ENCODE measurements at regions not wholly inside any gene's neighbourhood (a gene's known extent, or its start where the extent isn't known, plus 50 kb on each side); places are given as distances from the start of the nearest gene placed in this dataset.

DNA sequence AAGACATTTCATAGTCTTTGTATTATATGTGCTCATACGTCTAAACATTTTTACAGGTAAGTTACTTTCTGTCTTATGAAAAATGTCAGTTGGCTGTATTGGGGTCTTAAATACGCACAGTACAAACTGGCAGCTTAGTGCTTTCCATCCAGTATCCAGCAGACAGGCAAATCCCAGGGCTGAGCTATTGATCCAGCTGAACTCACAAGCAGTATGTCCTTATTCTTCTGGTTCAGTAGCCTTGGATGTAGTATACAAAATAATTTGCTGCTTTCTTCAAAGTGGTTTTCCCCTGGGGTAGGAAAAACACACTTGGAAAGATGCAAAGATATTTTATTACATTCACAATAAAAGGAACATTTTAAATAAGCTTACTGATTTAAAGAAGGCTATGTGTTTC is 617.2 kb downstream of the NR2F1-AS1 start:
- ATAC-seq (no peak), DNase-seq (ENCODE audit: low read depth, low spot score) (no peak)
- TF ChIP-seq CTCF (IDR thresholded peaks at IDR 0.05) = no peak
- Histone ChIP-seq H3K36me3 (ENCODE audit: control insufficient read depth, insufficient read depth, low read length) (no peaks in the 10 kb centered on the region), H3K27ac (ENCODE audit: low read length) (peak overlapping the region; percentile 1; the same call in 1 of the 2 replicates), H3K9me3 (ENCODE audit: control insufficient read depth, insufficient read depth, low read depth, low read length) (no peaks in the 10 kb centered on the region; the same call in 1 of the 2 replicates), H3K4me1 (ENCODE audit: control insufficient read depth, insufficient read depth, low read length) (no peaks in the 10 kb centered on the region), H3K4me3 (ENCODE audit: low read depth in 2 of 2, low read length in 2 of 2) (no peak overlapping the region), H3K27me3 (ENCODE audit: control insufficient read depth, insufficient read depth, low read length) (no peaks in the 10 kb centered on the region)
- ChIA-PET POLR2A (no interaction called here), CTCF (no interaction called here)
- no TSS peak for BruUV-seq (replicated peaks)
- intact Hi-C loops (cut with micrococcal nuclease; ENCODE audit: unreplicated experiment) (no loop called here), in situ Hi-C loops (cut with HindIII; ENCODE audit: low pct_unique_long_range_greater_than_20kb, low sequenced_read_pairs) (no loop called here)

DNA sequence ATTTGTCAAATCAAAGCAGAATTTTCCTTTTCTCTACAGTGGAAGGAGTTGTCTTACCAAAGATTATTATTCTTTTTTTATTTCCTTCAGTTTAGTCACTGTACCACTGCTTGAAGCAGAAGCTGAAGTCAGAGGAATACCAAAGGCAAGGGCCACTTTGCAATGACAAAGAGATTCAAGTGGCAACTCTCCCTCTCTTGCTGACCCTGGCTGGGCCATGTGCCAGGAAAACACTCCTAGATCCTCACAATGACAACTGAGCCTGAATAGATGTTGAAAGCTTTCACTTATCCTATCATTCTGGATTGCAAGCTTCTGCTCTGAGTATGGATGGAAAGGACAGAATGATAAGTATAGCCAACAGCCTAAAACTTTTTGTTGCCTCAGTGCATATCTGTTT is 618.3 kb downstream of the NR2F1-AS1 start:
- TF ChIP-seq REST (IDR thresholded peaks at IDR 0.05; ENCODE audit: insufficient read depth in 1 of 2, low read depth in 2 of 2, low read length in 1 of 2) (no peak), TCF7L2 (IDR thresholded peaks at IDR 0.05; ENCODE audit: low read depth, low read length) (no peak), CTCF (IDR thresholded peaks at IDR 0.05) (no peak), SIN3A (IDR thresholded peaks at IDR 0.05; ENCODE audit: borderline replicate concordance, insufficient read depth, low read depth, low read length) (no peak), POLR2AphosphoS5 (IDR thresholded peaks at IDR 0.05; ENCODE audit: low read depth, low read length) (no peak)
- no peaks in the 10 kb centered on the region for H3K4me1 ChIP-seq (ENCODE audit: control insufficient read depth, insufficient read depth, low read length)
- POLR2A ChIA-PET = no interaction called here
- intact Hi-C loops (cut with micrococcal nuclease; ENCODE audit: unreplicated experiment) (no loop called here), in situ Hi-C loops (cut with HindIII; ENCODE audit: low pct_unique_long_range_greater_than_20kb, low sequenced_read_pairs) (no loop called here)
- no peaks in the 10 kb centered on the region for H3K27me3 ChIP-seq (ENCODE audit: control insufficient read depth, insufficient read depth, low read length)
- CTCF ChIA-PET = interaction anchor here (0.6 kb wide), 1 partner anchor 814 kb away, joined by 3 read pairs; no protein-coding TSS in a partner anchor
- BruUV-seq (replicated peaks) = no TSS peak
- H3K4me3 ChIP-seq (ENCODE audit: low read depth in 2 of 2, low read length in 2 of 2) = no peak overlapping the region
- ATAC-seq (no peak), DNase-seq (ENCODE audit: low read depth, low spot score) (no peak)
- no peaks in the 10 kb centered on the region for H3K36me3 ChIP-seq (ENCODE audit: control insufficient read depth, insufficient read depth, low read length)
- no peaks in the 10 kb centered on the region; the same call in 1 of the 2 replicates for H3K9me3 ChIP-seq (ENCODE audit: control insufficient read depth, insufficient read depth, low read depth, low read length)
- H3K27ac ChIP-seq (ENCODE audit: low read length) = peak overlapping the region; percentile 39; the same call in 1 of the 2 replicates
